GM23338 (cell line): ENCODE measurements at regions not wholly inside any gene's neighbourhood (a gene's known extent, or its start where the extent isn't known, plus 50 kb on each side); places are given as distances from the start of the nearest gene placed in this dataset.

ENCODE experiments used
- ATAC-seq: fragments of 200-7000 bp; cut with Tn5 transposase; 3 replicates; pipeline ENCODE4 v1.9.1; 2020
- DNase-seq: peaks from one replicate; pipeline ENCODE4 v3.0.0-alpha.2; 2015; ENCODE audit warnings: low spot score
- H2AFZ ChIP-seq: fragments of 200-600 bp; sonication (generic); 2 replicates; pipeline ENCODE4 v1.8.0; 2016; ENCODE audit warnings: antibody characterized with exemption, mild to moderate bottlenecking, moderate library complexity
- H3F3A ChIP-seq: fragments of 200-600 bp; sonication (generic); replicated peaks from 2 replicates; pipeline ENCODE4 v1.8.0; 2017; ENCODE audit warnings: antibody characterized with exemption, mixed run types, low read depth
- H3K27ac ChIP-seq: fragments of 200-600 bp; sonication (generic); 2 replicates; pipeline ENCODE4 v1.6.1; 2016; ENCODE audit warnings: low read depth
- H3K27me3 ChIP-seq: fragments of 200-600 bp; sonication (generic); 2 replicates; pipeline ENCODE4 v1.8.0; 2016; ENCODE audit warnings: mild to moderate bottlenecking, mixed run types, moderate library complexity; ENCODE audit not compliant: insufficient read depth
- H3K36me3 ChIP-seq: fragments of 200-600 bp; sonication (generic); 2 replicates; pipeline ENCODE4 v1.8.0; 2016; ENCODE audit warnings: mild to moderate bottlenecking; ENCODE audit not compliant: insufficient read depth
- H3K4me1 ChIP-seq: fragments of 200-600 bp; sonication (generic); 2 replicates; pipeline ENCODE4 v1.8.0; 2016; ENCODE audit warnings: mild to moderate bottlenecking, moderate library complexity; ENCODE audit not compliant: insufficient read depth
- H3K4me2 ChIP-seq: fragments of 200-600 bp; sonication (generic); 2 replicates; pipeline ENCODE4 v1.7.1; 2017; ENCODE audit warnings: mixed run types
- H3K4me3 ChIP-seq: fragments of 200-600 bp; sonication (generic); 2 replicates; pipeline ENCODE4 v1.6.1; 2016; ENCODE audit warnings: mixed run types
- H3K79me2 ChIP-seq: fragments of 200-600 bp; sonication (generic); replicated peaks from 2 replicates; pipeline ENCODE4 v1.8.0; 2017; ENCODE audit warnings: mild to moderate bottlenecking; ENCODE audit not compliant: insufficient read depth
- H3K9me2 ChIP-seq: fragments of 200-600 bp; sonication (generic); 2 replicates; pipeline ENCODE4 v1.8.0; 2017; ENCODE audit not compliant: insufficient read depth
- H4K20me1 ChIP-seq: fragments of 200-600 bp; sonication (generic); replicated peaks from 2 replicates; pipeline ENCODE4 v1.8.0; 2017; ENCODE audit warnings: mild to moderate bottlenecking; ENCODE audit not compliant: insufficient read depth
- H3K27ac Mint-ChIP-seq: 2 replicates; pipeline ENCODE4 v1.8.0; 2020; ENCODE audit warnings: inconsistent platforms, mild to moderate bottlenecking, moderate library complexity, mixed read lengths
- H3K27me3 Mint-ChIP-seq: 3 replicates; pipeline ENCODE4 v1.8.0; 2022; ENCODE audit warnings: low read depth, mild to moderate bottlenecking, moderate library complexity, mixed read lengths, inconsistent platforms; ENCODE audit not compliant: insufficient read depth, poor library complexity
- H3K36me3 Mint-ChIP-seq: 3 replicates; pipeline ENCODE4 v1.8.0; 2021; ENCODE audit warnings: low read depth, mild to moderate bottlenecking, inconsistent platforms, moderate library complexity, mixed read lengths
- H3K4me1 Mint-ChIP-seq: 3 replicates; pipeline ENCODE4 v1.8.0; 2020; ENCODE audit warnings: mild to moderate bottlenecking, inconsistent platforms, mixed read lengths
- H3K4me3 Mint-ChIP-seq: 3 replicates; pipeline ENCODE4 v1.8.0; 2021; ENCODE audit warnings: moderate library complexity, mild to moderate bottlenecking, inconsistent platforms, mixed read lengths
- H3K9me3 Mint-ChIP-seq: 3 replicates; pipeline ENCODE4 v1.8.0; 2020; ENCODE audit warnings: moderate library complexity, mild to moderate bottlenecking, inconsistent platforms, mixed read lengths
- CREB1 ChIP-seq: fragments of 250-450 bp; sonication (Bioruptor Pico); IDR thresholded peaks from 2 replicates; pipeline ENCODE4 v1.5.0; 2020; ENCODE audit warnings: low read depth, mild to moderate bottlenecking, moderate library complexity
- JUNB ChIP-seq: IDR thresholded peaks from one replicate; pipeline ENCODE4 v1.6.1; 2016; ENCODE audit warnings: antibody characterized with exemption; ENCODE audit not compliant: unreplicated experiment
- NANOG ChIP-seq: IDR thresholded peaks from 2 replicates; pipeline ENCODE4 v1.6.1; 2016; ENCODE audit warnings: antibody characterized with exemption, borderline replicate concordance
- POLR2AphosphoS5 ChIP-seq: IDR thresholded peaks from 2 replicates; pipeline ENCODE4 v1.6.1; 2016; ENCODE audit warnings: antibody characterized with exemption, low read depth
- STAT1 ChIP-seq: IDR thresholded peaks from one replicate; pipeline ENCODE4 v1.6.1; 2016; ENCODE audit warnings: antibody characterized with exemption; ENCODE audit not compliant: unreplicated experiment
- ZNF114 ChIP-seq: fragments of 250-450 bp; sonication (Bioruptor Pico); IDR thresholded peaks from 2 replicates; pipeline ENCODE4 v1.5.0; 2020; ENCODE audit warnings: mild to moderate bottlenecking, moderate library complexity
- ZNF331 ChIP-seq: fragments of 250-450 bp; sonication (Bioruptor Pico); IDR thresholded peaks from 2 replicates; pipeline ENCODE4 v1.5.0; 2020; ENCODE audit warnings: low read depth, mild to moderate bottlenecking, moderate library complexity
- TF ChIP-seq, protein P1 (sequence below), 2 experiments: fragments of 200-600 bp in 1 of 2; sonication (generic) in 1 of 2; conservative IDR thresholded peaks; 2 replicates each; pipeline versions ENCODE4 v1.5.1 to v1.6.1; 2016 to 2017; ENCODE audit warnings: antibody characterized with exemption in 2 of 2, low read depth in 2 of 2, mild to moderate bottlenecking in 2 of 2, moderate library complexity in 1 of 2
- TF ChIP-seq, protein P2 (sequence below): IDR thresholded peaks from 2 replicates; pipeline ENCODE4 v1.6.1; 2016; ENCODE audit warnings: antibody characterized with exemption
- TF ChIP-seq, protein P3 (sequence below): IDR thresholded peaks from one replicate; pipeline ENCODE4 v1.6.1; 2018; ENCODE audit warnings: antibody characterized with exemption; ENCODE audit not compliant: unreplicated experiment

DNA sequence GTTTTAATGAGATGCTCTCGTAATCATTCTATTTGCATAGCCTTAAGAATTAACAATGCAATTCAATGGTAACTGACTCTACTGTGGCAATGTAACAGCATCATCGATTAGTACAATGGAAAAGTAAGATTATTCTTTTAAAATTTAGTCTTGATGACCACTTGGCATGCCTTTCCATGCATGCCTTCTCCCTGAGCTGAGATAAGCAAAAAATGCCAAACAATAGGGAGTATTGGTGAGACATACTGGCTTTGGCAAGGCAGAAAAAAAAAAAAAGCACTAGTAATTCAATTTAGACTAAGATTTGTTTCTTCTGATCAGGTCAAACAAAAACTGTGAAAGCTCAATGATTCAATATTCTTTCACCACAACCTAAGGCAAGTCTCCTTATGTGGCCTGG is 110.8 kb upstream of the TRIB2 start (continued):
- no peak for TF ChIP-seq CREB1
- TF ChIP-seq, protein P1, sequence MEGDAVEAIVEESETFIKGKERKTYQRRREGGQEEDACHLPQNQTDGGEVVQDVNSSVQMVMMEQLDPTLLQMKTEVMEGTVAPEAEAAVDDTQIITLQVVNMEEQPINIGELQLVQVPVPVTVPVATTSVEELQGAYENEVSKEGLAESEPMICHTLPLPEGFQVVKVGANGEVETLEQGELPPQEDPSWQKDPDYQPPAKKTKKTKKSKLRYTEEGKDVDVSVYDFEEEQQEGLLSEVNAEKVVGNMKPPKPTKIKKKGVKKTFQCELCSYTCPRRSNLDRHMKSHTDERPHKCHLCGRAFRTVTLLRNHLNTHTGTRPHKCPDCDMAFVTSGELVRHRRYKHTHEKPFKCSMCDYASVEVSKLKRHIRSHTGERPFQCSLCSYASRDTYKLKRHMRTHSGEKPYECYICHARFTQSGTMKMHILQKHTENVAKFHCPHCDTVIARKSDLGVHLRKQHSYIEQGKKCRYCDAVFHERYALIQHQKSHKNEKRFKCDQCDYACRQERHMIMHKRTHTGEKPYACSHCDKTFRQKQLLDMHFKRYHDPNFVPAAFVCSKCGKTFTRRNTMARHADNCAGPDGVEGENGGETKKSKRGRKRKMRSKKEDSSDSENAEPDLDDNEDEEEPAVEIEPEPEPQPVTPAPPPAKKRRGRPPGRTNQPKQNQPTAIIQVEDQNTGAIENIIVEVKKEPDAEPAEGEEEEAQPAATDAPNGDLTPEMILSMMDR (conservative IDR thresholded peaks at IDR 0.05; ENCODE audit: low read depth in 2 of 2): no peak

DNA sequence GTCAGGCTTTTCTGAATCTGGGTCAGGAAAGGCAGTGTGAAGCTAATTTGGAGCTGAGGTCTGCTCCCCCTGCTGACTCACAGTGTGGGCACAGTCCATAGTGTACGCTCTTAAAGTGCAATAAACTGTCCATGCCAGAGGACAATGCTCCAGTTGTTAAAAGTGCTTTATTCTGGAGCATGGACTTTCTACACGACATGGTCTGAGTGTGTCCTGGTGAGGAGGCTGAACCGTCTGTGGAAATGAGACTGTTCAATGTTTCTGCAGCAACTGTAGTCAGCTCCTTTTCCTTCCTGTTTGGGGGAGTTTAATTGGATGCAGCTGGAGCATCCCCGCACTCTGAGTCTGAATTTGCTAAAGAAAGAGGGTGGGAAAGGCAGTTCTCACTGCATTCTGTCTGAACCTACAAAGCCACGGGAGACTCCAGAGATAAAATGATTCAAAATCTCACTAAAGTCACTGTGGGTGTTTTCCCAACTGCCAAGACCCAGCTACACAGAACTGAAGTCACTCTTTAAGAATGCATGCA is 110.2 kb upstream of the TRIB2 start:
- TF ChIP-seq, protein P1 (conservative IDR thresholded peaks at IDR 0.05; ENCODE audit: low read depth in 2 of 2): 0 out of 4 replicates have a peak, but pooled peaks of 1 of the 2 experiments have one; percentile 12
- TF ChIP-seq NANOG: no peak
- TF ChIP-seq, protein P2, sequence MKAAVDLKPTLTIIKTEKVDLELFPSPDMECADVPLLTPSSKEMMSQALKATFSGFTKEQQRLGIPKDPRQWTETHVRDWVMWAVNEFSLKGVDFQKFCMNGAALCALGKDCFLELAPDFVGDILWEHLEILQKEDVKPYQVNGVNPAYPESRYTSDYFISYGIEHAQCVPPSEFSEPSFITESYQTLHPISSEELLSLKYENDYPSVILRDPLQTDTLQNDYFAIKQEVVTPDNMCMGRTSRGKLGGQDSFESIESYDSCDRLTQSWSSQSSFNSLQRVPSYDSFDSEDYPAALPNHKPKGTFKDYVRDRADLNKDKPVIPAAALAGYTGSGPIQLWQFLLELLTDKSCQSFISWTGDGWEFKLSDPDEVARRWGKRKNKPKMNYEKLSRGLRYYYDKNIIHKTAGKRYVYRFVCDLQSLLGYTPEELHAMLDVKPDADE: no peak
- no peak for TF ChIP-seq STAT1
- no peak for TF ChIP-seq ZNF114 (CRISPR knock-in tag)
- Mint-ChIP-seq H3K4me3 (no peak overlapping the region), H3K27me3 (no peaks in the 10 kb centered on the region), H3K4me1 (peaks cover 13% of the 10 kb centered on the region), H3K27ac (0 out of 2 replicates have a peak overlapping the region, but pooled peaks have one; percentile 3), H3K9me3 (no peaks in the 10 kb centered on the region; the same call in 2 of the 3 replicates), H3K36me3 (no peaks in the 10 kb centered on the region)
- H3K79me2 ChIP-seq: no peaks in the 10 kb centered on the region
- no peaks in the 10 kb centered on the region for H3K27me3 ChIP-seq
- no peak overlapping the region for H3K4me3 ChIP-seq
- H3F3A ChIP-seq: no peaks in the 10 kb centered on the region
- ATAC-seq: no peak
- H4K20me1 ChIP-seq: no peaks in the 10 kb centered on the region
- H3K9me2 ChIP-seq: no peaks in the 10 kb centered on the region; the same call in 1 of the 2 replicates
- no peak overlapping the region for H3K4me2 ChIP-seq
- no peak overlapping the region for H3K27ac ChIP-seq
- peak overlapping the region; percentile 43; the same call in 1 of the 2 replicates for H2AFZ ChIP-seq
- 0 out of 2 replicates have a peak, but pooled peaks cover 6% of the 10 kb centered on the region for H3K4me1 ChIP-seq
- no peaks in the 10 kb centered on the region for H3K36me3 ChIP-seq
- no peak for DNase-seq

DNA sequence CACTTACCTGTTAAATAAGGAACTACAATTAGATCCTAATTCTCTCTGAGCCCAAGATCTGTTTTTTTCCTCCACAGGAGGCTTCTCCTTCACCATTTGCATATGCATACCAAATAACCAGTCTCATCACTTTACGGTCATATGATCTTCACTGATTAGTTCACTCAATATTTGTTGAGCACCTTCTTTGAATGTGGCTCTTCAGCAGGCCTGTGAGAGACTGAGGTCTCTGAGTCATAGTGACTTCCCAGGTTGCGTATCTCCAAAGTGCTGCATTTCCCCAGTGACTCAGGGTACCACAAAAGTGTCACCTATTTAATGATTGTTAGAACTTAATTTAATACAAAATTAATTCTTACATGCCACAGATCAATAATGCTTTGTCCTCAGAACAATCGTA is 108.8 kb upstream of the TRIB2 start:
- Mint-ChIP-seq H3K27ac (no peak overlapping the region), H3K4me1 (peaks cover 9% of the 10 kb centered on the region; the same call in 2 of the 3 replicates), H3K27me3 (no peaks in the 10 kb centered on the region), H3K36me3 (no peaks in the 10 kb centered on the region), H3K9me3 (no peaks in the 10 kb centered on the region; the same call in 2 of the 3 replicates), H3K4me3 (no peak overlapping the region)
- H3K36me3 ChIP-seq: no peaks in the 10 kb centered on the region
- no peaks in the 10 kb centered on the region for H3K27me3 ChIP-seq
- no peak overlapping the region for H2AFZ ChIP-seq
- no peaks in the 10 kb centered on the region for H4K20me1 ChIP-seq
- no peaks in the 10 kb centered on the region for H3F3A ChIP-seq
- 0 out of 2 replicates have a peak, but pooled peaks cover 6% of the 10 kb centered on the region for H3K4me1 ChIP-seq
- H3K27ac ChIP-seq: no peak overlapping the region
- H3K9me2 ChIP-seq: no peaks in the 10 kb centered on the region
- H3K4me3 ChIP-seq: no peak overlapping the region
- no peak for ATAC-seq
- DNase-seq: no peak
- no peak overlapping the region for H3K4me2 ChIP-seq
- no peaks in the 10 kb centered on the region for H3K79me2 ChIP-seq
- TF ChIP-seq ZNF331 (CRISPR knock-in tag) (no peak), STAT1 (no peak), JUNB (no peak), POLR2AphosphoS5 (no peak)
- TF ChIP-seq, protein P2: no peak
- TF ChIP-seq, protein P3, sequence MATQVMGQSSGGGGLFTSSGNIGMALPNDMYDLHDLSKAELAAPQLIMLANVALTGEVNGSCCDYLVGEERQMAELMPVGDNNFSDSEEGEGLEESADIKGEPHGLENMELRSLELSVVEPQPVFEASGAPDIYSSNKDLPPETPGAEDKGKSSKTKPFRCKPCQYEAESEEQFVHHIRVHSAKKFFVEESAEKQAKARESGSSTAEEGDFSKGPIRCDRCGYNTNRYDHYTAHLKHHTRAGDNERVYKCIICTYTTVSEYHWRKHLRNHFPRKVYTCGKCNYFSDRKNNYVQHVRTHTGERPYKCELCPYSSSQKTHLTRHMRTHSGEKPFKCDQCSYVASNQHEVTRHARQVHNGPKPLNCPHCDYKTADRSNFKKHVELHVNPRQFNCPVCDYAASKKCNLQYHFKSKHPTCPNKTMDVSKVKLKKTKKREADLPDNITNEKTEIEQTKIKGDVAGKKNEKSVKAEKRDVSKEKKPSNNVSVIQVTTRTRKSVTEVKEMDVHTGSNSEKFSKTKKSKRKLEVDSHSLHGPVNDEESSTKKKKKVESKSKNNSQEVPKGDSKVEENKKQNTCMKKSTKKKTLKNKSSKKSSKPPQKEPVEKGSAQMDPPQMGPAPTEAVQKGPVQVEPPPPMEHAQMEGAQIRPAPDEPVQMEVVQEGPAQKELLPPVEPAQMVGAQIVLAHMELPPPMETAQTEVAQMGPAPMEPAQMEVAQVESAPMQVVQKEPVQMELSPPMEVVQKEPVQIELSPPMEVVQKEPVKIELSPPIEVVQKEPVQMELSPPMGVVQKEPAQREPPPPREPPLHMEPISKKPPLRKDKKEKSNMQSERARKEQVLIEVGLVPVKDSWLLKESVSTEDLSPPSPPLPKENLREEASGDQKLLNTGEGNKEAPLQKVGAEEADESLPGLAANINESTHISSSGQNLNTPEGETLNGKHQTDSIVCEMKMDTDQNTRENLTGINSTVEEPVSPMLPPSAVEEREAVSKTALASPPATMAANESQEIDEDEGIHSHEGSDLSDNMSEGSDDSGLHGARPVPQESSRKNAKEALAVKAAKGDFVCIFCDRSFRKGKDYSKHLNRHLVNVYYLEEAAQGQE: no peak
